ENCODE measurements at regions not wholly inside any gene's neighbourhood (a gene's known extent, or its start where the extent isn't known, plus 50 kb on each side); places are given as distances from the start of the nearest gene placed in this dataset.
"Not testable (repeated sequence)": the region's sequence is repeated elsewhere in the genome, so short reads cannot be mapped to it uniquely, and the experiment has no call there.

- DNase-seq; H3K4me3 ChIP-seq (ENCODE audit: low read length); H3K27me3 ChIP-seq (ENCODE audit: control insufficient read depth, insufficient read depth, low read length); H3K36me3 ChIP-seq (ENCODE audit: control insufficient read depth, insufficient read depth, low read length); H3K4me1 ChIP-seq (ENCODE audit: control insufficient read depth, insufficient read depth, low read length); H3K27ac ChIP-seq (ENCODE audit: low read length); H3K9me3 ChIP-seq (replicated peaks; ENCODE audit: control insufficient read depth, low read depth, low read length): not testable (repeated sequence)
- no CpG with 5 or more reads among the region's 1 CpG for WGBS (ENCODE audit: insufficient coverage)
Measured at GRCh38 chr15:88965097-88965496, 51.9 kb upstream of the MFGE8 start.

GRCh38 chr15:88970232-88970631, 57.1 kb upstream of the MFGE8 start:
- H3K9me3 ChIP-seq (replicated peaks; ENCODE audit: control insufficient read depth, low read depth, low read length), result peaks cover 3% of the 10 kb centered on the region
- WGBS (ENCODE audit: insufficient coverage), result no CpG with 5 or more reads among the region's 1 CpG
- H3K27me3 ChIP-seq (ENCODE audit: control insufficient read depth, insufficient read depth, low read length), result no peaks in the 10 kb centered on the region
- no peaks in the 10 kb centered on the region for H3K4me1 ChIP-seq (ENCODE audit: control insufficient read depth, insufficient read depth, low read length)
- no peak overlapping the region for H3K4me3 ChIP-seq (ENCODE audit: low read length)
- H3K27ac ChIP-seq (ENCODE audit: low read length), result no peak overlapping the region
- no peak for DNase-seq
- H3K36me3 ChIP-seq (ENCODE audit: control insufficient read depth, insufficient read depth, low read length), result no peaks in the 10 kb centered on the region

- Histone ChIP-seq H3K27me3 (ENCODE audit: control insufficient read depth, insufficient read depth, low read length) (no peaks in the 10 kb centered on the region), H3K4me1 (ENCODE audit: control insufficient read depth, insufficient read depth, low read length) (no peaks in the 10 kb centered on the region), H3K36me3 (ENCODE audit: control insufficient read depth, insufficient read depth, low read length) (no peaks in the 10 kb centered on the region), H3K9me3 (replicated peaks; ENCODE audit: control insufficient read depth, low read depth, low read length) (peaks cover 2% of the 10 kb centered on the region), H3K4me3 (ENCODE audit: low read length) (no peak overlapping the region), H3K27ac (ENCODE audit: low read length) (no peak overlapping the region)
- no CpG with 5 or more reads among the region's 4 CpGs for WGBS (ENCODE audit: insufficient coverage)
- DNase-seq, result no peak
Measured at GRCh38 chr15:88974392-88974791, 61.2 kb upstream of the MFGE8 start.

- no peak overlapping the region for H3K4me3 ChIP-seq (ENCODE audit: low read length)
- H3K36me3 ChIP-seq (ENCODE audit: control insufficient read depth, insufficient read depth, low read length), result no peaks in the 10 kb centered on the region
- H3K4me1 ChIP-seq (ENCODE audit: control insufficient read depth, insufficient read depth, low read length), result no peaks in the 10 kb centered on the region
- no peak for DNase-seq
- no peak overlapping the region for H3K27ac ChIP-seq (ENCODE audit: low read length)
- no peaks in the 10 kb centered on the region for H3K27me3 ChIP-seq (ENCODE audit: control insufficient read depth, insufficient read depth, low read length)
- H3K9me3 ChIP-seq (replicated peaks; ENCODE audit: control insufficient read depth, low read depth, low read length), result peaks cover 2% of the 10 kb centered on the region
Measured at GRCh38 chr15:88975891-88976290, 62.7 kb upstream of the MFGE8 start.

GRCh38 chr15:88976656-88977055, 63.5 kb upstream of the MFGE8 start:
- Histone ChIP-seq H3K36me3 (ENCODE audit: control insufficient read depth, insufficient read depth, low read length) (no peaks in the 10 kb centered on the region), H3K9me3 (replicated peaks; ENCODE audit: control insufficient read depth, low read depth, low read length) (peaks cover 2% of the 10 kb centered on the region), H3K4me3 (ENCODE audit: low read length) (no peak overlapping the region), H3K27me3 (ENCODE audit: control insufficient read depth, insufficient read depth, low read length) (no peaks in the 10 kb centered on the region), H3K27ac (ENCODE audit: low read length) (no peak overlapping the region), H3K4me1 (ENCODE audit: control insufficient read depth, insufficient read depth, low read length) (peaks cover under 1% of the 10 kb centered on the region)
- DNase-seq, result no peak
- 100% methylated on average over 1 of the region's 2 CpGs for WGBS (ENCODE audit: insufficient coverage)

GRCh38 chr15:88979674-88980073, 66.5 kb upstream of the MFGE8 start:
- Histone ChIP-seq H3K36me3 (ENCODE audit: control insufficient read depth, insufficient read depth, low read length) (no peaks in the 10 kb centered on the region), H3K27ac (ENCODE audit: low read length) (no peak overlapping the region), H3K27me3 (ENCODE audit: control insufficient read depth, insufficient read depth, low read length) (no peaks in the 10 kb centered on the region), H3K9me3 (replicated peaks; ENCODE audit: control insufficient read depth, low read depth, low read length) (peaks cover 2% of the 10 kb centered on the region), H3K4me1 (ENCODE audit: control insufficient read depth, insufficient read depth, low read length) (peaks cover 12% of the 10 kb centered on the region), H3K4me3 (ENCODE audit: low read length) (no peak overlapping the region)
- no peak for DNase-seq
- 77% methylated on average over 5 of the region's 8 CpGs for WGBS (ENCODE audit: insufficient coverage)

- Histone ChIP-seq H3K4me3 (ENCODE audit: low read length) (no peak overlapping the region), H3K4me1 (ENCODE audit: control insufficient read depth, insufficient read depth, low read length) (peaks cover 12% of the 10 kb centered on the region), H3K9me3 (replicated peaks; ENCODE audit: control insufficient read depth, low read depth, low read length) (peaks cover 2% of the 10 kb centered on the region), H3K27ac (ENCODE audit: low read length) (no peak overlapping the region), H3K36me3 (ENCODE audit: control insufficient read depth, insufficient read depth, low read length) (no peaks in the 10 kb centered on the region), H3K27me3 (ENCODE audit: control insufficient read depth, insufficient read depth, low read length) (no peaks in the 10 kb centered on the region)
- WGBS (ENCODE audit: insufficient coverage), result 100% methylated on average over 1 of the region's 4 CpGs
- DNase-seq, result no peak
Measured at GRCh38 chr15:88980498-88980897, 67.3 kb upstream of the MFGE8 start.

- WGBS (ENCODE audit: insufficient coverage), result 81% methylated on average over 4 of the region's 15 CpGs
- peaks cover 2% of the 10 kb centered on the region for H3K9me3 ChIP-seq (replicated peaks; ENCODE audit: control insufficient read depth, low read depth, low read length)
- H3K36me3 ChIP-seq (ENCODE audit: control insufficient read depth, insufficient read depth, low read length), result no peaks in the 10 kb centered on the region
- H3K4me3 ChIP-seq (ENCODE audit: low read length), result no peak overlapping the region
- no peak for DNase-seq
- peaks cover 12% of the 10 kb centered on the region for H3K4me1 ChIP-seq (ENCODE audit: control insufficient read depth, insufficient read depth, low read length)
- no peaks in the 10 kb centered on the region for H3K27me3 ChIP-seq (ENCODE audit: control insufficient read depth, insufficient read depth, low read length)
- no peak overlapping the region for H3K27ac ChIP-seq (ENCODE audit: low read length)
Measured at GRCh38 chr15:88981244-88982215, 68.4 kb upstream of the MFGE8 start.

- peak; percentile 90 for DNase-seq
- Histone ChIP-seq H3K27me3 (ENCODE audit: control insufficient read depth, insufficient read depth, low read length) (peaks cover 3% of the 10 kb centered on the region), H3K27ac (ENCODE audit: low read length) (peak overlapping the region; percentile 67), H3K9me3 (replicated peaks; ENCODE audit: control insufficient read depth, low read depth, low read length) (no peaks in the 10 kb centered on the region), H3K4me3 (ENCODE audit: low read length) (no peak overlapping the region), H3K36me3 (ENCODE audit: control insufficient read depth, insufficient read depth, low read length) (no peaks in the 10 kb centered on the region), H3K4me1 (ENCODE audit: control insufficient read depth, insufficient read depth, low read length) (peaks cover 12% of the 10 kb centered on the region)
- 31% methylated on average over 5 of the region's 7 CpGs for WGBS (ENCODE audit: insufficient coverage)
Measured at GRCh38 chr15:88982304-88982945, 69.2 kb upstream of the MFGE8 start.

GRCh38 chr15:88982946-88983342, 69.8 kb upstream of the MFGE8 start:
- WGBS (ENCODE audit: insufficient coverage), result no CpG with 5 or more reads among the region's 2 CpGs
- peaks cover 3% of the 10 kb centered on the region for H3K27me3 ChIP-seq (ENCODE audit: control insufficient read depth, insufficient read depth, low read length)
- no peak overlapping the region for H3K4me3 ChIP-seq (ENCODE audit: low read length)
- H3K27ac ChIP-seq (ENCODE audit: low read length), result peak overlapping the region; percentile 48
- H3K9me3 ChIP-seq (replicated peaks; ENCODE audit: control insufficient read depth, low read depth, low read length), result no peaks in the 10 kb centered on the region
- DNase-seq, result no peak
- peaks cover 12% of the 10 kb centered on the region for H3K4me1 ChIP-seq (ENCODE audit: control insufficient read depth, insufficient read depth, low read length)
- no peaks in the 10 kb centered on the region for H3K36me3 ChIP-seq (ENCODE audit: control insufficient read depth, insufficient read depth, low read length)
